ENCODE measurements at regions not wholly inside any gene's neighbourhood (a gene's known extent, or its start where the extent isn't known, plus 50 kb on each side); places are given as distances from the start of the nearest gene placed in this dataset.
A peak's percentile ranks its signal among the peaks of the same experiment; 100 is the strongest.

DNA sequence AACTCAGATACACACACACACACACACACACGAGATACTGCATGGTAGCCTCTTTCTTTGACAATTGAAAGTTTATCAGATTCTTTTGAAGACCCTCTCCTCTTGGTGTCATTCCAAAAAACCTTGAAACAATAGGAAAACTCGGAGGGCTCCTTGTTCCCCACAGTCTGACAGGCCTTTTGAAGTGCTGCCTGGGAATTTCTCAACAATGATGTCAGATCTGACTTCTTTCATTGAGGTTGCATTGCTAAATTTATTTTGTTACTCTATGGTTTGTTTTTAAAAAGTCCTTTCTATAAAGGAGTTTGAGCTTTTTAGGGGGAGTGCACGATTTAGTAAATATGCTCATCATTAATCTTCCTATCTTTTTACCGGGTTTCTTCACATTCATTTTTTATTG, 583.9 kb downstream of the SEMA5A start:
- no peak for DNase-seq (ENCODE audit: low read depth, low spot score)

DNA sequence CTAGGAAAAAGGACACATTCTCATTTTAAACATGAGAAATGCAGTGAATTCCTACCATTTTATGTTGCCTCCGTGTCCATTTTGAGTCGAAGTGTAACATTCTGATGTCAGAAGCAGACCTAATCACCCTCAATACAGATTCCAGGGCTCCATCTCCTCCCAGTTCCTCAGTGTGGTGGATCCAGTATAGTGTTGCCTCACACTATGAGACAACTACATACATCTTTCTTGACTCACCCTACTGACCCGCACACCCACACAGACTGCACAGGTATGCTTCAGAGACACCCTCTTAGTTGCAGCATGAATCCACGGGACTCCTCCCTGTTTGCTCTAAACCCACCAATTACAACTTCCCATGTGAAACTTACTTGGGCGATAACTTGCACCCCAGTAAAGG, 564.9 kb downstream of the SEMA5A start:
- no peak for DNase-seq (ENCODE audit: low read depth, low spot score)

GRCh38 chr5:8981496-8981895, 564.4 kb downstream of the SEMA5A start:
- peak; percentile 3 for DNase-seq (ENCODE audit: low read depth, low spot score)

DNA sequence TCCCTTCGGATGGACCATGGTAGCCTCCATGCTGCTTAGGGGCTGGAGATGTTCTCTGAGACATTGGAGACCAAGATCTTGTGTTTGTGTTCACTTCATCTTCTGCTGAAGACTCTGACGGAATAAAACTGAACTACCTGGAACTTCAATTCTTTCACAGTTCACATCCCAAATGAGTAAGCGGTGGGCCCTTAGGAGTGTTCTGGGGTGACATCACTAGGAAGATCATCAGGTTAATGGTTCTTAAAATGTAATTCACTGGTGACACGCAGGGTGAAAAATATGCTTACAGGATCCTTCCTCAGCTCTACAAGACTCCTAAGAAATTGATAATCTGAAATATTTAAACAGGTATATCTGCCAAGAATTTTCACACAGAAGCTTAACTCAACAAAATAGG, 561.5 kb downstream of the SEMA5A start:
- DNase-seq (ENCODE audit: low read depth, low spot score), result no peak
